Inferior parietal cortex (tissue), 1 donor: ENCODE measurements at regions not wholly inside any gene's neighbourhood (a gene's known extent, or its start where the extent isn't known, plus 50 kb on each side); places are given as distances from the start of the nearest gene placed in this dataset.
"Not testable (repeated sequence)": the region's sequence is repeated elsewhere in the genome, so short reads cannot be mapped to it uniquely, and the experiment has no call there.

Source experiments
- DNase-seq: peaks from one replicate; pipeline ENCODE4 v3.0.0-alpha.2; 2016; ENCODE audit errors: extremely low spot score

DNA sequence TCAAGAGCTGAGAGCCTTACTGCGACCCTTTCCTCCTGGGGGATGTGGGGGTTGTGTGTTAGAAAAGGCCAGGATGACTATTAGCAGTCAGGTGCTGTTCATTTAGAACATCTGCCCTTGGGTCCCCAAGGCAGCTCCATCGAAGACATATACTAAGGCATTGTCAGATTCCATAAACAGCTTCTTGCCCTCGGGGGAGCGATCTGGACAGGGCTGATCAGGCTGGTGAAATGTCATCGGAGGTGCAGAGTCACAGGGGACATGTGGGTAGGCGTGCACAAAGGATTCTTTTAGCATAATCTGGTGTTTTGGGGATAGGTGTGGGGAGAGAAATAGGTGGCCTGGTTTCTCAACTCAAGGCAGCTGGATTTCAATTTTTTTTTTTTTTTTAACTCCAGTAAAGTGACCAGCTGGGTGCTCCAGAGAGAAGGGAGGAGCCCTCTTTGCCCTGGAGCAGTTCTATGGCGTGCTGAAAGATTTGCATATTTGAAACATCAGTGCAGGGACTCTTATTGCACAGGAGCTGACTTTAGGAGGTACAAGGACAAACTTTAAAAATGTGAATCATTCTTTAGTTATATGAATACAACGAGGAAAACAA, 160.1 kb downstream of the SUDS3 start:
- DNase-seq, result no peak

DNA sequence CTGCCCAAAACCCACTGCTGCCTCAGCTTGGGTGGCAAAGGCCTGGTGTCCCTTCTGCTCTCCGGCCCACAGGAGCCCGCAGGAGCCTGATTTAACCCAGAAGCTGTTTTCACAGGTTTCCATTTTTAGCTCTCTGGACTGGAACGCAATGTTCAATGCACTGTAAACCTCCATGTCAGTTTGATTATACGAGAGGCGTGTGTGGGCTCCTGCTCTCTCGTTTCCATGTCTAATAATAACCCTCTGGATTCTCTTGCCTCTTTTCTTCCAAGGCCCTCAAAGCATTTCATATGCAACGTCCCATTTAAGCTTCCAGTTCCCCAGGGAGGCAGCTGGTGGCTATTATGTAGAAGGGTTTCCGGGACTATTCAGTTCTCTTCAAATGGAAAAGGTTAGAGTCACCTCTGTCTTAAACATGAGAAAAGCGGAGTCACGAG, 161.1 kb downstream of the SUDS3 start:
- DNase-seq, result peak; percentile 63

DNA sequence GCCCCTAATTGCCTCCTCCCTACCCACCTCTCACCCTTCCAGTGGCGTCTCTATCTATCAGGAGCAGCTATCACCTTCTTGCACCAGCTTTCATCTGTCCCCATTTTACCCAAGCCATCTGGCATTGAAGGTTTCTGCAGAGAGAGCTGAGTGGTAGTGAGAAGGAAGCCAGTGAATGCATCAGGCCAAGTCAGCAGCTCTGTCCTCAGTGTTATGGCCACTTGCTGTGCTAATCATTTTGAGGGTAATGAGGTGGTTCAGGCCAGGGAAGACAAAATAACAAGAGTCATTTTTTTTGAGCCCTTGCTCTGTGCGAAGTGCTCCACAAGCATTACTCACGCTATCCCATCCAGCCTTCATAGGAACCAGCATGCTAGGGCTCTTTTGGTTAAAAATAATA, 164.7 kb downstream of the SUDS3 start:
- no peak for DNase-seq

DNA sequence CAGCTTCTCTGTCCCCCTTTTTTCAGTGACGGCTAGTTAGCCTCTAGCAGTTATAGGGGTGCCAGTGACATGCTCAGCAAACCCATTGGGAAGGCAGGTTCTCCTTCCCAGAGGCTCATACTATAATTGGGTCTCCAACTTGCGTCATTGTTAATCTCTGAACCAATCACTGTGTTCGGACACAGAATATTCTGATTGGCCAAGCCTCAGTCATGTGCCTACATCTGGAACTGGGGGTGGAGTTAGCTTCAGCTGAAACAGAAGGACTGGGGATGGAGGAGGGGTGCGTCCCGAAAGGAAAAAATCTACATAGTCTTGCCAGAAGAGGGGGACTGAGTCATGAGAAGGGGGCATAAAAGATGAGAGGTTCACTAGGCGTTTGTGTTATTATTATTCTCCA, 165.6 kb downstream of the SUDS3 start:
- DNase-seq, result no peak

DNA sequence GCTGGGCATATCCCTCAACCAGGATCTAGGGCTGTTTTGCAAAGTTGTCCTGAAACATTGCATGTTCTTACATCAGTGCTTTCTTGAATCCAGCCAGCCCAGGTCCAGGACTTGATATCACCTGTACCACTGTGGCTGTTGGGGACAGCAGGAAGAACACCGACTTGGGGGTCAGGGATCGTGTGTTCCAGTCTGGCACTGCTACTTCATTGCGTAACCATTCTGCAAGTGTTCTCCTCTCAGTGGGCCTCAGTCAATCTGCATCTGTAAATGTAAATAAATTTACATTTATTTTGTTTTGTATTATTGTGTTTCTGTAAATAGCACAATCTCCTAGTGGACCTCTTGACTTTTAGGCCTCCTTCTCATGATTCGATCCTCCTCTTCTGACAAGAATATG, 167.3 kb downstream of the SUDS3 start:
- no peak for DNase-seq

DNA sequence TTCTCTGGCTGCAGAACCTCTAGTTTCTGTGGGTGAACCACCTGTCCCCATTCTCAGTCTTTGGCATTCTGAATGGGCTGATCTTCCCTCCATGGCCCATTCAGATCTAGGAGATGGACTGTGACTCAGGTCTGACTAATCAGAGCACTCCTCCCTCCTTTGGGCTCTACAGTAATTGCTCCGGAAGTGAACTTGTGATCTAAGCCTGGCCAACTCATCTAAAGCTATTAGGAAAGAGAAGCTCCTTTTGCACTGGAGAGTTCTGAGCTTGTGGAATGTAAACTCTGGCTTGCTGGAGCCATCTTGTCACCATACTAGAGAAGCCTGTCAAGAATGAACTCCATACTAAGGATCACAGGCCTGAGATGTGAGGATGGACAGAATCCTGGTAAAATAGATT, 168.2 kb downstream of the SUDS3 start:
- DNase-seq, result no peak

DNA sequence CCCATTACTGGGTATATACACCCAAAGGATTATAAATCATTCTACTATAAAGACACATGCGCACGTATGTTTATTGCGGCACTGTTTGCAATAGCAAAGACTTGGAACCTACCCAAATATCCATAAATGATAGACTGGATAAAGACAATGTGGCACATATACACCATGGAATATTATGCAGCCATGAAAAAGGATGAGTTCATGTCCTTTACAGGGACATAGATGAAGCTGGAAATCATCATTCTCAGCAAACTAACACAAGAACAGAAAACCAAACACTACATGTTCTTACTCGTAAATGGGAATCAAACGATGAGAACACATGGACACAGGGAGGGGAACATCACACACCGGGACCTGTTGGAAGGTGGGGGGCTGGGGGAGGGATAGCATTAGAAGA, 171.3 kb downstream of the SUDS3 start:
- DNase-seq, result not testable (repeated sequence)

DNA sequence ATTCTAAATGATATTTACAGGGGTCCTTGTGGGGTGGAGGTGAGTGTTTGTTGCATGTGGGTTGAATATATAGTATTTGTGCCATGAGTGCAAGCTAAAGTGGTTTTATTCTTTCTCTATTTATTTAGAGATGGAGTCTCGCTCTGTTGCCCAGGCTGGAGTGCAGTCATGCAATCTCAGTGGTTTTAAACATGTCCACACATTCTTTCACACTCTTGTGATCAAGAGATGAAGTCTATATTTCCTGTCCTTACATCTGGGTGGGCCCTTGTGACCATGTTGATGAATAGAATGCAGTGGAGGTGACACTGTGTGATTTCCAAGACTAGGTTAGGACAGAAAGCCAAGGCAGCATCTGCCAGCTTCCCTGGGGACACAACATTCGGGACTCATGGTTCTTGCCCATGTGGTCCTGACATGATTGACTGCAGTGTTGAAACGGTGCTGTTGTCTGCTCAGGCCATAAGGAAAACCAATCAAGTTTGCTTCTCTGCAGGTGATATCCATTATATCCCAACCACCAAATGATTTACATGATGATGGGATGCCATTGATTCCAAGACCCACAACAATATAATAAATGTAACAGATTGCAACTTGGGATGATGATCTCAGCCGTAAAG, 172.6 kb downstream of the SUDS3 start:
- no peak for DNase-seq

DNA sequence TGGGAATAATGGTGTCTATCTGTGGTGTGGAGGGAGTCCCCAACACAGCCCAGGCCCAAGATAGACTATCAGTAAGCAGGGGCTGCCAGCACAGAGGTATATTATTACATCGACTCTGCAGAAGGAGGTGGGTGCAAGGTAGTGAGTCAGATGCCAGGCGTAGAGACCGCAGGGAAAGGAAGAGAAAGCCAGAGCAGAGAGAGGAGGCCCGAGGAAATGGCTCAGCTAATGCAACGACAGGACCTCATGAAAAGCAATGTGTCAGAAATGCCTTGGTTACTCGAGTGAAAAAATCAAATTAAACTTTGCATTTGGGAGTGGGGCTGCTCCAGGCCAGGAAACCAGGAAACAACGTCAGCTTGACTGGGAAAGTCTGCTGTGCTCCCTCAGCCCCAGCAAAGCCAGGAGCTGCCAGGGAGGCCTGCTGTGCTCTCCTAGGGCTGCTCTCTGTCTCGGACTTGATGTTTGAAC, 173.2 kb downstream of the SUDS3 start:
- no peak for DNase-seq

DNA sequence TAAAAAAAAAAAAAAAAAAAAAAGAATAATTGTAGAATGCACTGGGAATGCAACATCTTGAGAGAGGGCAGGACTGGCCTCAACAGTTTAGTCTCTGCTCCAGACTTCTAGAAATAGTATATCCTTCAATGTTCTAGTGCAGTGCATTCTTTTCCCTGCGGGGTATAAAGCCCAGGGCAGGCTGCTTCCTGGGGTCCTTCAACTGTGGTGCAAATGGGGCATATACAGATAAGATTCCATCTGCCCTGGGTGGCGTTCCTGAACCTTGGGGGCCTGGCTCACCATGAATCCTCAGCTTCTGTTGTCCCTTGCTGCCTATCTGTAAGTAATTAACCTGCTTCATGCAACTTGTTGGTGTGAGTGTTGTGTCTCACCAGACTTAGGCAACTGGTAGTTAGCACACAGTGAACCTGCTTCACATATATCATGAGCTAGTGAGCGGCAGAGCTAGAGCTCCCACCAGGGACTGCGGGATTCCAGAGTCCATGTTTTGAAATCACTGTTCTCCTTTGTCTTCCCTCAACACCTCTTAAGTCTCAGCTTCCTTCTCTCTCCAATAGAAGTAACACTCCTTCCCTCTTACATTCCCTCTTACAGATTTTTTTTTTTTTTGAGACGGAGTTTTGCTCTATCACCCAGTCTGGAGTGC, 177.6 kb downstream of the SUDS3 start:
- DNase-seq, result no peak

DNA sequence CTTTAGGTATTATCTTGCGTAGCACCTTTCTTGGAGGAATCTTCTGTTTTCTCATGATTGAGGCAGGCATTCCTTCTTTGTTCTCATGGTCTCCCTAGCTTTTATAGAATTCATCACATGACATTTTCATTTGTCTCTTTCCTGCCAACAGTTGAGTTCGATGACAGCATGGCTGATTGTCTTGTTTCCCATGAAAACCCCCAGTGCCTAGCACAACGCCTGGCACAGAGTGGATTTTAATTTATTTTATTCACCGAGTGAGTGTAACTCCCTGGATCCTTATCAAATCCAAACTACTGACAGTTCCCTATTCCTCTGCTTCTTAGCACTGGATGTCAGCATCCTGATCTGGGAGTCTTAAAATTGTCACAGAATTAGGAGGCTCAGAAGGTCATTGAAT, 182.6 kb downstream of the SUDS3 start:
- DNase-seq, result no peak

DNA sequence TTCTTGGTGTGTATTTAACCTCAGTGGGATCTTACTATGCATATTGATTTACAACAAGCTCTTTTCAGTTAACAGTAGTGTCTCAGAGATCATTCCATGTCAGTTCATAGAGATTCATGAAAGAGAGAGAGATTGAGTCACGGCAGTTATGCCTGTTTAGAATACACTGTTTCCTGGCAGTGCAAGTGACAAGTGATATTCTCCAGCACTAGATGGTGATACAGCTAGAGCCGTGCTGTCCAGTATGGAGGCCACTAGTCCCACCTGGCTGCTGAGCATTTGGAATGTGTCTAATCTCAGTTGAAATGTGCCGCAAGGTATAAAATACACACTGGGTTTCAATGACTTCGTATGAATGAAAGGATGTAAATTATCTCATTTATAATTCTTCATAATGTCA, 184.4 kb downstream of the SUDS3 start:
- no peak for DNase-seq

DNA sequence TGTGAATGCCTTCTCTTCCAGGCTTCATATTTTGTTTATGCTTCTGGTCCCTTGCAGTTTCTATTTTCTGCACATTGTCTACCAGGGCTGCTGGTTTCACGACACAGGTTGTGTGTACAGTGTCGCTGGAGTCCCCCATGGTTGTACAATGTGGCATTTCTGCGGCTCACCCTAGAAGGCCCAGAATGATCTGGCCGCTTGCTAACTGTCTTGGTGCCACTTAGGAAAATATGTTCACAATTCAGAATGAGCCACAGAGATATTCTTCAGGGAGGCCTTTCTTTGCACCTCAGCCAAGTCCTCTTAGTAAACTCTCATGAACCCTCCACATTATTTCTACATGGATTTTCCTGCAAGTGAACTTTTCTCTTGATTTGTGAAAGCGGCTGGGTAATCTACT, 195.4 kb downstream of the SUDS3 start:
- DNase-seq, result no peak

DNA sequence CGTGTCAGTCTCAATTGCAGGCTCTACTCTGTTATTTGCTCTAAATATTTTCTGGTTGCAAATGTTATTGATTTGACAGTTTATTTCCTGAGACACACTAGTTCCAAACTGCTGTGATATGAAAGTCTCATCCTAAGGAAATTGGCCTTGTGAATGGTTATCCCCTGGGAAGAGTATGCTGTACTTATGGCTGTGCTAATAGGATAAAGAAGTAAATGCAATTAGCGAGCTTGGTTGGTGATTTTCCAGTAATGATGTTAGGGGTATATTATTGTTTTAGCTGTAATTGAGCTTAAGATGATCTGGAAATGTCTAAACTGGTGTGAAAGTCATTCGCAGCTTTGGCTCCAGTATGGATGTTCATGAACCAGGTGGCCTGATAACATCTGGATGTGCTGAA, 197.9 kb downstream of the SUDS3 start:
- DNase-seq, result no peak

DNA sequence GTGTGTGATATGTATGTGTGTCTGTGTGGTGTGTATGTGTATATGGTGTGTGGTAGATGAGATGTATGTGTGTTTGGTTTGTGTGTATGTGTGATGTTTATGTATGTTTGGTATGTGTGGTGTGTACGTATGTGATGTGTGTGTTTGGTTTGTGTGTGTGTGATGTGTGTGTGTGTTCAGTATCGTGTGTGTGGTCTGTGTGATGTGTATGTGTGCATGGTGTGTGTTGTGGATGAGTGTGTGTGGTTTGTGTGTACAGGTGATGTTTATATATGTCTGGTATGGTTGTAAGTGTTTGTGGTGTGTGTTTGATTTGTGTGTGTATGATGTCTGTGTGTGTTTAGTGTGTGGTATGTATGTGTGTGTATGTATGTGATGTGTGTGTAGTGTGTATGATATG, 199.4 kb downstream of the SUDS3 start:
- no peak for DNase-seq

DNA sequence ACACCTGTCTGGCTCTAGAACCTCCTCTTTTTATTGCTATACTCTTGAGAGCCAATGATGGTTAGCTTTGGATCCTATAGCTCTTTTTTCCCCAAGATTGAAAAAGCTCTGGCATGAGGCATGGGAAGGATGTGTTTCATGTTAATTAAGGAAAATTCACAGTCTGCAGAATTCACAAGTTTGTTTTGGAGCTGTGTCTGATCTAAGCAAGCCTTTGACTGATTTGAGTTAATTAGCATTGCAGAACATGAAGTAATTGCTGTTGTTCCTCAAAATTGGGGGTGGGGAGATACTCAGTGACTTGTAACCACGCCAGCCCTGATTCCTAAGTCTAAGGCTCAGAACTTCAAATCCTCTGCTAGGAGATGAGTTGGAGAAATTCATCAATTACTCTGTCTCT, 205.0 kb downstream of the SUDS3 start:
- peak; percentile 63 for DNase-seq

DNA sequence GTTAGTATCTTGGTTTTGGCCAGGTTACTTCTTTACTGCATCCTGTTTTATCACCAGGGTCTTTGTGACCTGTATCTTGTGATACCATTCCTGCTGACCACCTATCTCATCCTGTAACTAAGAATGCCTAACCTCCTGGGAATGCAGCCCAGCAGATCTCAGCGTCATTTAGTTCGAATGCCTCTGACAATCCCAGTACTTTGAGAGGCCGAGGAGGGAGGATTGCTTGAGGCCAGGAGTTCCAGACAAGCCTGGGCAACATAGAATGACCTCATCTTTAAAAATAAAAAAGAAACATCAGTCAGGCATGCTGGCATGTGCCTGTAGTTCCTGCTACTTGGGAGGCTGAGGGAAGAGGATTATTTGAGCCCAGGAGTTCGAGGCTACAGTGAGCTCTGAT, 206.5 kb downstream of the SUDS3 start:
- no peak for DNase-seq

DNA sequence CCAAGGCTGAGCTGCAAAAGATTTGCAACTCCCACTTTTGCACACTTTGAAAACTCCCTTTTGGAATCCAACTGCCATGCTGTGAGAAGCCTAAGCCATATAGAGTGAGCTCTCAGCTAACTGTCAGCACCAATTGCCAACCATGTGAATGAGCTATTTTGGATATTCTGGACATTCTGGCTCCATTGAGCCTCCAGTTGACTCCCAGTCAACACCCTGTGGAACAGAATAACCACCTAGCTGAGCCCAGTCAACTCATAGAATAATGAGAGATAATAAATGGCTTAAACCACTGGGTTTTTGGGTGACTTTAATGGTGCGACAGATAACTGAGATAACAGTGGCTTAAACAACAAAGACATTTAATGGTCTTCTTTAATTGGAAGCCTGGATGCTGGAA, 210.1 kb downstream of the SUDS3 start:
- no peak for DNase-seq

DNA sequence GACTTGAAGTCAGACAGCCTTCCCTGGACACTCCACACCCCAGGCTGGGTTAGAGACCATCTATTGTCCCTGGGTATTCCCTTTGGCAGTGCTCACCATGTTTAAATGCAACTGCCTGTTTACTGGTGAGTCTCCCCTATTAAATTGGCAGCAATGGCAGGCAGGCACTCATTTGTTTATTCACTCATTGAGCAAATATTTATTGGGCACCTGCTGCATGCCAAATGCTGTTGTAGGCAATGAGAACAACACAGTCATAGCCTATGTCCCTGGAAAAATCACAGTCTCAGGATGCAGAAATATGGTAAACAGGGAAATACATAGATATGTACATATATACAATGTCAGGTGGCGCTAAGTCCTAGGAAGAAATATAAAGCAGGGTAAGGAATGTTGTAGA, 212.8 kb downstream of the SUDS3 start:
- no peak for DNase-seq

DNA sequence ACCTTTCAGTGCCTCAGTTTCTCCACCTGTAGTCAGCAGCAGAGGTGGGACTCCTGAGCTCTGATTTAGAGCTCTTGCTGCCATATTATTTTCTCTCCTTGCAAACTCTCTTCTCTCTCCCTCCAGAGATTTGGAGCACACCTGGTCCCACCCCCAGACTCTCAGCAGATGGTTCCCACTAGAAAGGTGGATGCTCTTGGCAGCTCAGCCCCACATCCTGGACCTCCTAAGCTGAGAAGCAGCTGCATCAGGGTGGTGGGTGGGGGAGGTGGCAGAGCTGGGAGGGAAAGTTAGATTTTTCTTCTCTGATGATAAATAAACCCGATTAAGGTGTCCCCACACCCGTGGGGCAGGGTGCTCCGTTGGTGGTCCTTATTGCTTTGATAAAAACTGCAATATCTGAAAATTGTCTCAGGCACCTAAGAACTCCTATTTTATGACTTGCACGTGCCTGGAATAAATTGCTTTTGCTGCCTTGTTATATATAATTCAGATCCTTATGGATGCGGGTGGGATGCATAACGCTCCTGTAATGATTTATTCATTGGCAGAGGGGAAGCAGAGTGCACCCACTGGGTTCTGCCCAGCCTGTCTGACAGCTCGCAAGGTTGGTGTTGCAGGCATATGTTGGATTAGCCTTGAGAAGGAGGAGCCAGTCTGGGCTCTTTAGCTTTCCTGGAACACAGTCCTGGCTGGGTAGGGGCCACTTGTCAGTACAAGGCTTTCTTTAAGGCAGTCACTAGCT, 214.2 kb downstream of the SUDS3 start:
- no peak for DNase-seq

DNA sequence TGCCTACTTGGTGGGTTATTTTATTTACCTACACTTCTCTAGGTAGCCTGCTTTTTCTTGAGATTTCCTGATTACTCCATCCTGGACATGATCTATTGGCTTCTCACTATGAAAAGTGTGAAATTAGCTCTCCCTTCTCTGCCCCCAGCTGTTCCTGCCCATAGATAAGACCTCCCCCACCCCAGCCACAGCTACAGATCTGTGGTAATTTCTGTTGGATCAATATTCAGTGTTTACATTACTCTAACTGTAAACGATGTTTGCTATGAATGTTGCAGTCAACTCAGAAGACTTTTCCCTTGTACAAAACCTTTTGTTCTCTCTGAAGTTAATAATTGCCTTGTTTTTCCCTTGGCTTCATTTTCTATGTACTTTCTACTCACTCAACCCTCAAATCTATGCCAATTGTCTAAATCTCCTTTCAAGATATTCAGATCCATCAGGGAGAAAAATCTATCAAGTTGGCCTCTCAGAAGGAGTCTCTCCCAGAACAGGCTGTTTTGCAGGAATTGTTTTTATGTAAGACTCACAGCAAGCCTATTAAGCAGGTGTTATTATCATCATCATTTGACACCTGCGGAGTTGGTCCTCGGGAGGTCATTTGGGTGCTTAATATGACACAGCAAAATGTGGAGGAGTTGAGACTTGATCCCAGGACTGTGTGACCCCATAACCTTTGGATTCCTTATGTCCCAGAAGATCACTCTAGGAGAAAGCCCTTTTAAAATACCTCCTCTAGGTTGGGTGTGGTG, 227.4 kb downstream of the SUDS3 start:
- no peak for DNase-seq

DNA sequence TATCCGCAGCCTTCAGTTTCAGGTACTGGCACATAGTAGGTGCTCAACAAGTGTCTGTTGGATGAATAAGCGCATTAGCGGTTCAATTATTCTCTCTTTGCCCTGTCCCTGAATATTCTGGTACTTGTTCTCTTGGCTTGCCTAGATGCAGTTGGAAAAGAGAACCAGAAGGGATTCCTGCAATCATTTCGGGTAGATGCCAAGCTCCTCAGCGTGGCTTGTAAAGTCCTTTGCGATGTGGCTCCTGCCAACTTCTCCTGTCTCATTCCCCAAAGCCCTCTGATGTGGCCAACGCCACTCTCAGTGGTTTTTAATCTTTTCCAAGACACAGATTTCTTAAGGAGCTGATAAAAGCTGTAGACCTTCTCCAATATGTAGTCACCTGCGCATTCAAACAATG, 230.3 kb downstream of the SUDS3 start:
- no peak for DNase-seq
